Testis (tissue), 2 donors: ENCODE measurements at regions not wholly inside any gene's neighbourhood (a gene's known extent, or its start where the extent isn't known, plus 50 kb on each side); places are given as distances from the start of the nearest gene placed in this dataset.
"Not testable (repeated sequence)": the region's sequence is repeated elsewhere in the genome, so short reads cannot be mapped to it uniquely, and the experiment has no call there.

Experiments used
- POLR2A ChIP-seq: fragments of 450-650 bp; IDR thresholded peaks from one replicate; pipeline ENCODE4 v1.6.1; 2017; ENCODE audit warnings: antibody characterized with exemption, mild to moderate bottlenecking, moderate library complexity
- TF ChIP-seq, protein P1 (sequence below), 3 experiments: fragments of 450-650 bp in 2 of 3; fragments of 200-600 bp in 1 of 3; sonication (generic) in 1 of 3; IDR thresholded peaks; one replicate each; pipeline ENCODE4 v1.5.1; 2016 to 2019; ENCODE audit warnings: antibody characterized with exemption in 3 of 3, mild to moderate bottlenecking in 2 of 3, moderate library complexity in 1 of 3

DNA sequence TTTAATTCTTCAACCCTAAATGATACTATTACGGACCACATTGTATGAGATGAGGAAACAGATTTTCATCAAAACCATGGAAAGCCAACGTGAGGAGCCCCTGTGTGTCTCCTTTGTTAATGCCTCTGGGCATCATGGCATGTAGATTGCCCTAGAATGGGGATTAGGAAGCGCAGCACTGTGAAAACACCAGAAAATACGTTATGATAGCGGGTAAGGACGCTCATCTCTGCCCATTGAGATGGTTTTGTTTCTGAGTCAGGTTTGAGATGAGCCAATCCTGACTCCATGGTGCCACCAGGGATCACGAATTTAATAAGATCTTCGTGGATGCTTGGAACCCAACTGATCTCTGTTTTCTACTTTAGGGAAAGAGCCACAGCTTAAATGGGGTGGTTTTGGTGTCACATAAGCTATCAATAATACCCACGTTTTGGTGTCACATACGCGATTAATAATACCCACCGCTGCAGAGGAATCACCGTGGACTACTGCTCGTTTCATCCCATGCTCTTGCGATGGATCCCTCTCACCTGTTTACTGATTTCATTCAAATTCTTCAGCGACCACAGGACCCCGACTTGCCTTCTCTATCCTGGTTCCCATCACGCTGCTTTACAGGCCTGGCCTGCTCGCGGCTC, 137.3 kb downstream of the FOXD4L6 start:
- TF ChIP-seq, protein P1, sequence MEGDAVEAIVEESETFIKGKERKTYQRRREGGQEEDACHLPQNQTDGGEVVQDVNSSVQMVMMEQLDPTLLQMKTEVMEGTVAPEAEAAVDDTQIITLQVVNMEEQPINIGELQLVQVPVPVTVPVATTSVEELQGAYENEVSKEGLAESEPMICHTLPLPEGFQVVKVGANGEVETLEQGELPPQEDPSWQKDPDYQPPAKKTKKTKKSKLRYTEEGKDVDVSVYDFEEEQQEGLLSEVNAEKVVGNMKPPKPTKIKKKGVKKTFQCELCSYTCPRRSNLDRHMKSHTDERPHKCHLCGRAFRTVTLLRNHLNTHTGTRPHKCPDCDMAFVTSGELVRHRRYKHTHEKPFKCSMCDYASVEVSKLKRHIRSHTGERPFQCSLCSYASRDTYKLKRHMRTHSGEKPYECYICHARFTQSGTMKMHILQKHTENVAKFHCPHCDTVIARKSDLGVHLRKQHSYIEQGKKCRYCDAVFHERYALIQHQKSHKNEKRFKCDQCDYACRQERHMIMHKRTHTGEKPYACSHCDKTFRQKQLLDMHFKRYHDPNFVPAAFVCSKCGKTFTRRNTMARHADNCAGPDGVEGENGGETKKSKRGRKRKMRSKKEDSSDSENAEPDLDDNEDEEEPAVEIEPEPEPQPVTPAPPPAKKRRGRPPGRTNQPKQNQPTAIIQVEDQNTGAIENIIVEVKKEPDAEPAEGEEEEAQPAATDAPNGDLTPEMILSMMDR (IDR thresholded peaks at IDR 0.05) = not testable (repeated sequence)
- not testable (repeated sequence) for TF ChIP-seq POLR2A
